ENCODE measurements at regions not wholly inside any gene's neighbourhood (a gene's known extent, or its start where the extent isn't known, plus 50 kb on each side); places are given as distances from the start of the nearest gene placed in this dataset.

GRCh38 chr1:13970631-13971247 lies 270.8 kb downstream of the PRDM2 start:
- no peak for DNase-seq

DNA sequence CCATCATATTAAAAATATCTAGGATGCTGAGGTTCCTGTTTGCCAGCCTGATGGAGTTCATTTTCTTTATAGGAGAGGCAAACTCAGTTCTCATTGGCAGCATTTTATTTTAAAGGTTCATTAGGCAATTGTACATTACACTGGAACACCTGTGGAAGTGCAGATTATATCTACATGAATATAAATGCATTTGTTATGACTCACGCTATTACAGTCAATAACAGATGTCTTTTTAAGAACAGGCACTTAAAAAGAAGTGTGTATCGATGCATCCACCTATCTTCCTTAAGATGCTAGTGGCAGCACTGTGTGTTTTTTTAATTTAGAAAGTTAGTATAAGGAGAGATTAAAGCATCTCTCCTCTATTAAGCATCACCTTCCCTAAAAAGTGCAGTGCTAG lies 276.5 kb downstream of the PRDM2 start:
- no peak for DNase-seq

DNA sequence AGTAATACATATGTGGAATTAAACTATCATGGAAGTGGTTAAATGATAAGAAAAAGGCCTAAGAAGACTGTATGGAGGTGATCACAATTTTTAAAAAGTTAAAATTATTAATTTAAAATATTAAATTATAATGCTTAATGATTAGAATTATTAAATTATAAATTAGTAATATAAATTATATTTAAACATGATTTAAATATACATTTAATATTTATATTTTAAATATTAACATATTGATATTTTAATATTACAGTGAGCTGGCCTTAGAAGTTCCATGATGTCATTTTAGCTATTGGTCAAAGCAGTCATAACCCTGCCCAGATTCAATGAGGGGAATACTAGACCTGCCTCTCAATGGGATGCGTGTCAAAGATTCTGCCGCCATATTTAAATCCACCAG lies 281.2 kb downstream of the PRDM2 start:
- no peak for DNase-seq

DNA sequence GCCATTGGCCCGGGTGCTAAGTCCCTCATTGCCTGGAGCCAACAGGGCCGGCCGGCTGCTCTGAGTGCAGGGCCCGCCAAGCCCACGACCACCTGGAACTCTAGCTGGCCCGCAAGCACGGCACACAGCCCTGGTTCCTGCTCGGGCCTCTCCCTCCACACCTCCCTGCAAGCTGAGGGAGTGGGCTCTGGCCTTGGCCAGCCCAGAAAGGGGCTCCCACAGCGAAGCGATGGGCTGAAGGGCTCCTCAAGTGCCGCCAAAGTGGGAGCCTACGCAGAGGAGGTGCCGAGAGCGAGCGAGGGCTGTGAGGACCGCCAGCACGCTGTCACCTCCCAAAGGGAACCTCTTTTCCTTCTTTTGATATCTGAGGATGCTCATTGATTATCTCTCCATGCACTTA lies 283.4 kb downstream of the PRDM2 start:
- no peak for DNase-seq

- DNase-seq: no peak
These were observed 291.0 kb downstream of the PRDM2 start for GRCh38 chr1:13990939-13991338.

DNA sequence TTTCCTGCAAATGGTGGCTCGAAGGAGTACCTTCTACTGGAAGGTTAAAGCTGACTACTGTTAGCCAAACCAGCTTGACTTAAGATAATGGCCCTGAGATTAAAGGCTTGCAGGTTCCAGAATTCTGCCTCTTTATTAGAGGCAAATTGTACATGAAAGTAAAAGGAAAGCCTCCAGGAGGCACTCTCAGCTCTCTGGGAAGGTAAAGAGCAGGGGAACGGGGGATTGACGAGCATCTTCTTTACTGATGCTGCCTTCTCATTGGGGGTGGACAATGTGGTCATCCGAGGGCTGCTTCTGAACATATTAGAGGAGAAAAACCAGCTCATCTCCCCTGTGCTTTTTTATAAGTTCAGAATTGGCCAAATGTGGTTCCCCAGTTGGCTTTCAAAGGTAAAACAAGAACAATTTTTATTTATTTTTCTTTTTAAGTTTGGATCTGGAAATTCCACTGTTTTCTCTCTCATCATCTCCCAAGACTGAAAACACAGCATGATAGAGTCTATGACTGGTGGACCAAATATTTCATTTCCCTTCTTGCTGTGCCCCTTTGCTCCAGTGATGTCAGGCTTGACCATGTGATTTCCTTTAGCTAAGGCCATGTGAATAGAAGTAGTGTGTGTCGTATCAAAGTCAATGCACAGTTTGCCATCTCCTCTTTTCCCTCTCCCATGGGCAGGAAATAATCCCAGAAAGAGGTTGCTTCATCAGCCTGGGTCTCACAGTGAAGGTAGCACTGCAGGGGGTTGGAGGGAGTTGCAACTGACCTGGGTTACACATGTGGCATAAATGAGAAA lies 292.7 kb downstream of the PRDM2 start:
- DNase-seq: no peak

DNA sequence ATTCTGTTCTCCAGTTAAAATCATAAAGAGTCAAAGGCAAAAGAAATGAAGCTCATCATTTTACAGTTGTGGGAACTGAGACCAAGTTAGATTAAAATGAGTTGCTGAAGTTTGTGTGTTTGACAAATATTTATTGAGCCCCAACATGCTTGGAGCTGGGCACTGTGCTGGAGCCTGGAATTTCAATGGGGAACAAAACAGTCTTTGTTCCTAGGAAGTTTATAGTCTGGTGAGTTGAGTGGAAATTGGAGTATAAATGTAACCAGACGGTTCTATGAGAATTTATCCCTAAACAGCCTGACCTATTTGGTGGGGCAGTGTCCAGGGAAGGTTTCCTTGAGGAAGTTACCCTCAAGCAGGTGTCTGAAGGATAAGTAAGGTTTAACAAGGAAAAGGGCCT lies 294.4 kb downstream of the PRDM2 start:
- no peak for DNase-seq

- no peak for DNase-seq
These were observed 296.3 kb downstream of the PRDM2 start for GRCh38 chr1:13996334-13996733.

DNA sequence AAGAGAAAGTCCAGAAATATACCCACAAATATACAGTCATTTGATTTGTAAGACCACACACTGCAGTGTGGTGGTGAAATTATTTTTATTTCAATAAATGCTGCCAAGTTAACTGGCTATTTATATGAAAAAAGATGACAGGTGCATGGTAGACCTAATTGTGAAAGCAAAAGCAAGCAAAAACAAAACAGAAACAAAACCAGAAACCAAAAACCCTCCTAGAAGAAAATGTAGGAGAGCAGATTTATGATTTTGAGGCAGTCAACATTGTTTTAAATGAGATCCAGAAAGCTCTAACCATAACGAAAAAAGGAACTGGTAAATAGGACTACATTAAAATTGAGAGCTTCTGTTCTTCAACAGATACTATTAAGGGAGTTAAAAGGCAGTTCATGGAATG lies 303.6 kb downstream of the PRDM2 start:
- no peak for DNase-seq

- DNase-seq: no peak
These were observed 309.6 kb downstream of the PRDM2 start for GRCh38 chr1:14009582-14009981.

DNA sequence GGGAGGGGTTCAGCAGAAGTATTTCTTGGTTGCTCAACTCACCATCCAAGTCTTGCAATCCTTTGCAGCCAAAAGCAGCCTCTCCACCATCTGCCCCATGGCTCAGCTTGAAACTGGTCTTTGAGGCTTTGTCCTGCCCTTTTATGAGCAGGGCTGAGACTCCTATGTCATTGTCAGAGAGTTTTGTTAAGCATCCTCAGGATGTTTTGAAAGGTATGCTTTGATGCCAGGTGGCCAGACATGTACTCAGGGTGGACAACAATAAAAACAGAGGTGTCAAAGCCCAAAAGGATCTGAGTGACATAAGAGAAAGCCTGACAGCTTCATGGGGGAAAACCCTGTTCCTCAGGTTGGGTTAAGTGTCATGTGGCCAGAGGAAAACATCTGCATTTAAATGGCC lies 310.5 kb downstream of the PRDM2 start:
- DNase-seq: no peak

GRCh38 chr1:14011132-14011531 lies 311.1 kb downstream of the PRDM2 start:
- no peak for DNase-seq

- no peak for DNase-seq
These were observed 311.9 kb downstream of the PRDM2 start for GRCh38 chr1:14011888-14012287.

- no peak for DNase-seq
These were observed 314.9 kb downstream of the PRDM2 start for GRCh38 chr1:14014929-14015328.

- no peak for DNase-seq
These were observed 315.9 kb downstream of the PRDM2 start for GRCh38 chr1:14015917-14016316.

GRCh38 chr1:14017531-14017961 lies 317.6 kb downstream of the PRDM2 start:
- no peak for DNase-seq

GRCh38 chr1:14019461-14019860 lies 319.5 kb downstream of the PRDM2 start:
- no peak for DNase-seq

DNA sequence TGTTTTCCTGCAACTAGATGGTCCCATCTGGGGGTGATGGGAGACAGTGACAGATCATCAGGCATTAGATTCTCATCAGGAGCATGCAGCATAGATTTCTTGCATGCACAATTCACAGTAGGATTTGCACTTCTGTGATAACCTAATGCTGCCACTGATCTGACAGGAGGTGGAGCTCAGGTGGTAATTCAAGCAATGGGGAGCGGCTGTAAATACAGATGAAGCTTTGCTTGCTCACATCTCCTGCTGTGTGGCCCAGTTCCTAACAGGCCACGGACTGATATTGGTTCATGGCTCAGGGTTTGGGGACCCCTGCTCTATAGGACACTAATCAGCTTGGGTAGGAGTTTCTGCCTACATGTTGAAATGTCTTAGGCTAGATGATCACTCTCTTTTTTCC lies 320.0 kb downstream of the PRDM2 start:
- no peak for DNase-seq

GRCh38 chr1:14027099-14027498 lies 327.1 kb downstream of the PRDM2 start:
- no peak for DNase-seq

GRCh38 chr1:14031461-14031860 lies 331.5 kb downstream of the PRDM2 start:
- DNase-seq: no peak

DNA sequence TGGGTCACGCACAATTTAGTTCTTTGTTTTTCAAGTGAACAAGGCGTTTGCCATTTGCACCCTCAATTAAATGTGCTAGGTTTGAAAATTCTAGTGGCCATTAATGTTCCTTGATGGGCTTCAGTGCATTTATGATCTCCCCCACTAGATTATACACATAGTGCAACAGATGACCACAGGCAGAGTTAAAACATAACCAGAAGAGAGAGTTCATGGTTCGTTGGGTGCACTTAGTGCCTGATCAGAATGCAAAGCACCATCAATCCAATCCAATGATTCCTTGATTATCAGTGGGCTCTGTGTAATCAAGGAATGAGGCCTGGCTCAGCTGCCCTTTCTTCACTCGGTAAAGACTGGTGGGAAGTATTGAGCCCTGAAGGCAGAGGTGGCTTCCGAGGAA lies 334.5 kb downstream of the PRDM2 start:
- no peak for DNase-seq

DNA sequence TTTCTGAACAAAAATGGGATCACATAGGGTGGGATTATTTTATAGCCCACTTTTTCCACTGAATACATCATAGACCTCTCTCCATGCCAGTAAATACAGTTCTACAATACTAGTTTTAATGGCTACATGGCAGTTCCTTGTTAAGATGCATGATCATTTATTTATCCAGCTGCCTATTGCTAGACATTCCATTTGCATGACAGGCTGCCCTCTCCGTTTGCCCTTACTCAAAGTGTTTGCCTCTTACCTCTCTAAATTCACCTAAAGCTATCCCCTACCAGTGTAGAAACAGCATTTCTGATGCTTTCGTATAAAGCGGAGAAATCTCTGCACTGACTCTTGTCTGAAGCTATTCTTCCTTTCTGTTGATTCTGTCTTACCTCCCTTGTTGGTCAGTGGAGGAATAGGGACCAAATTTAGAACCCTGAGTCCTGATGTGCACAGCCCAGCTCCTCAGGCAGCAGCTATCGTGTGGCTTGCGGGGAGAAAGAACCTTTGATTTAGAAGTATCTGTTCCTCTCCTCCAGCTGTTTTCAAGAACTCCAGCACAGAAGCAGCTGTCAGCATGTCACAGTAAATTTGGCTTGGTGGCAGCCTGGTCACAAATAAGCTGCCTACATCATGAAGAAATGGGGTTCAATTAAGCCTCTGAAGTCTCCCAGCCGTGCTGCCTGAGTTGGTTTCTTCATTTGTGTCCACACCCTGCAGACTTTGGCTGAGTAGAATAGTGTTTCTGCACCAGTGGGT lies 337.3 kb downstream of the PRDM2 start:
- DNase-seq: no peak

- no peak for DNase-seq
These were observed 339.8 kb downstream of the PRDM2 start for GRCh38 chr1:14039582-14040430.

Measured in hindlimb muscle (tissue), 1 donor.